Erythroblast (primary cell): ENCODE measurements at regions not wholly inside any gene's neighbourhood (a gene's known extent, or its start where the extent isn't known, plus 50 kb on each side); places are given as distances from the start of the nearest gene placed in this dataset.

Experiments
- GATA1 ChIP-seq: IDR thresholded peaks from 2 replicates; pipeline ENCODE4 v1.6.1; 2011; ENCODE audit warnings: low read depth, mild to moderate bottlenecking, control low read depth, low read length, moderate library complexity
- POLR2A ChIP-seq: IDR thresholded peaks from 2 replicates; pipeline ENCODE4 v1.6.1; 2011; ENCODE audit warnings: mild to moderate bottlenecking, low read length

DNA sequence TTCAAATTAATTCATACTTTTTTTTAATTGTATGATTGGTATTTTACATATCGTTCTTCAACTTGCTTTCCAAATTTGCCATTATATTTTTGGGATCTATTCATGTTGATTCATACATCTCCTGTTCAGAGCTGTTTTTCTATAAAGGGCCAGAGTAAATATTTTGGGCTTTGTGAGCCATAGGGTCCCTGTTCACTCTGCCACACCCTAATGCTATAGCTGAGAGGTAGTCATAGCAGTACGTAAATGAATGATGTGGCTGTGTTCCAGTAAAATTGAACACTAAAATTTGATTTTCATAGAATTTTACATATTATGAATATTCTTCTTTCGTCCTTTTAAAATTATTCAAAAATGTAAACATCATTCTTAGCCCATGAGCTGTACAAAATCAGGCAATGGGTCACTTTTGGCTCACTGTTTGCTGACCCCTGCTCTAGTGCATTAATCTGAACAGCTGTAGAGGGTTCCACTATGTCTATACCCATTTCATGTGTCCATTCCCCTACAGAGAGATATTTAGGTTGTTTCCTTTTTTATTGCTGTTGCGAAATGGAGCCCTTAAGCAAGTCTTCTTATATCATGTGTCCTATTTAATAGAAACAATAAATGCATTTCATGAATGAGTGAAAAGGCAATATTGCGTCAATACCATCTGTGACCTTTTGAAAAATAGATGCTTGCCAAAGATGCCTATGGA lies 136.4 kb upstream of the SALL4 start:
- no peak for TF ChIP-seq POLR2A
- no peak for TF ChIP-seq GATA1
